ENCODE measurements at regions not wholly inside any gene's neighbourhood (a gene's known extent, or its start where the extent isn't known, plus 50 kb on each side); places are given as distances from the start of the nearest gene placed in this dataset.

DNA sequence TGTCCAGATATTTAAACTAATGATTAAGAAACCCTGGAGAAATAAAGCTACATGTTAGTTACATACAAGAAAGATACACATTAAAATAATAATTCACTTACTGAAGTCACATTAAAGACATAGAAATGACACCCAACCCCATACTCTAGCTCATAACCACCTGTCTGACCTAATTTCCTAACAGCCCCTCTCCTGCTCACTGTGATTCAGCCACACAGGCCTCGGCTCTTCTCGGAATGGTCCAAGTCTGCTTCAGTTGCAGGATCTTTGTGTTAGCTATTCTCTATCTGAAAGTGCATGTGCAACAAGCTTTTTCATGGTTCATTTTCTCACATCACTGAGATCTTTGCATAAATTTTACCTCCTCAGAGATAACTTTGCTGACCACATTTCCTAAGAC is 209.8 kb downstream of the TM2D1 start:
- TF ChIP-seq, protein P1, sequence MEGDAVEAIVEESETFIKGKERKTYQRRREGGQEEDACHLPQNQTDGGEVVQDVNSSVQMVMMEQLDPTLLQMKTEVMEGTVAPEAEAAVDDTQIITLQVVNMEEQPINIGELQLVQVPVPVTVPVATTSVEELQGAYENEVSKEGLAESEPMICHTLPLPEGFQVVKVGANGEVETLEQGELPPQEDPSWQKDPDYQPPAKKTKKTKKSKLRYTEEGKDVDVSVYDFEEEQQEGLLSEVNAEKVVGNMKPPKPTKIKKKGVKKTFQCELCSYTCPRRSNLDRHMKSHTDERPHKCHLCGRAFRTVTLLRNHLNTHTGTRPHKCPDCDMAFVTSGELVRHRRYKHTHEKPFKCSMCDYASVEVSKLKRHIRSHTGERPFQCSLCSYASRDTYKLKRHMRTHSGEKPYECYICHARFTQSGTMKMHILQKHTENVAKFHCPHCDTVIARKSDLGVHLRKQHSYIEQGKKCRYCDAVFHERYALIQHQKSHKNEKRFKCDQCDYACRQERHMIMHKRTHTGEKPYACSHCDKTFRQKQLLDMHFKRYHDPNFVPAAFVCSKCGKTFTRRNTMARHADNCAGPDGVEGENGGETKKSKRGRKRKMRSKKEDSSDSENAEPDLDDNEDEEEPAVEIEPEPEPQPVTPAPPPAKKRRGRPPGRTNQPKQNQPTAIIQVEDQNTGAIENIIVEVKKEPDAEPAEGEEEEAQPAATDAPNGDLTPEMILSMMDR (IDR thresholded peaks at IDR 0.05) = no peak
- no peak for TF ChIP-seq POLR2AphosphoS5 (IDR thresholded peaks at IDR 0.05; ENCODE audit: insufficient read depth in 1 of 2, low read depth in 1 of 2)
